ENCODE measurements at regions not wholly inside any gene's neighbourhood (a gene's known extent, or its start where the extent isn't known, plus 50 kb on each side); places are given as distances from the start of the nearest gene placed in this dataset.

- TF ChIP-seq POLR2AphosphoS5 (IDR thresholded peaks at IDR 0.05) (no peak), CTCF (IDR thresholded peaks at IDR 0.05 in 8 of 11, conservative IDR thresholded peaks at IDR 0.05 in 3 of 11) (no peak), POLR2A (IDR thresholded peaks at IDR 0.05) (no peak)
- Histone ChIP-seq H3K27me3 (replicated peaks in 1 of 7) (no peaks in the 10 kb centered on the region), H3K4me3 (no peak overlapping the region), H3K9me3 (no peaks in the 10 kb centered on the region), H3K4me1 (no peaks in the 10 kb centered on the region), H3K27ac (no peak overlapping the region), H3K36me3 (no peaks in the 10 kb centered on the region)
- intact Hi-C loops (cut with DNase I; ENCODE audit: low total_unique reads): no loop called here
- WGBS, 5 donors: 53 to 92% (median 85%) methylated on average over 3 of the region's 3 CpGs
- no peak for DNase-seq
These were observed 1623.8 kb upstream of the TENM3 start for GRCh38 chr4:180619440-180619839.

- WGBS, 5 donors: 68 to 92% (median 80%) methylated on average over 3 of the region's 3 CpGs
- no peaks in the 10 kb centered on the region for H3K4me1 ChIP-seq
- DNase-seq: no peak
- H3K36me3 ChIP-seq: no peaks in the 10 kb centered on the region
- no peak for TF ChIP-seq POLR2A (IDR thresholded peaks at IDR 0.05)
- TF ChIP-seq CTCF (IDR thresholded peaks at IDR 0.05 in 8 of 11, conservative IDR thresholded peaks at IDR 0.05 in 3 of 11): no peak
- no peak for TF ChIP-seq POLR2AphosphoS5 (IDR thresholded peaks at IDR 0.05)
- H3K27ac ChIP-seq: no peak overlapping the region
- intact Hi-C loops (cut with DNase I; ENCODE audit: low total_unique reads): no loop called here
- H3K27me3 ChIP-seq (replicated peaks in 1 of 7): no peaks in the 10 kb centered on the region
- H3K4me3 ChIP-seq: no peak overlapping the region
- H3K9me3 ChIP-seq: no peaks in the 10 kb centered on the region
These were observed 1620.9 kb upstream of the TENM3 start for GRCh38 chr4:180622254-180622653.

- intact Hi-C loops (cut with DNase I; ENCODE audit: low total_unique reads): no loop called here
- 80 to 94% (median 82%) methylated on average over 3 of the region's 3 CpGs for WGBS, 5 donors
- H3K4me1 ChIP-seq: no peaks in the 10 kb centered on the region
- H3K36me3 ChIP-seq: no peaks in the 10 kb centered on the region
- H3K4me3 ChIP-seq: no peak overlapping the region
- no peaks in the 10 kb centered on the region for H3K27me3 ChIP-seq (replicated peaks in 1 of 7)
- no peak overlapping the region for H3K27ac ChIP-seq
- TF ChIP-seq CTCF (IDR thresholded peaks at IDR 0.05 in 8 of 11, conservative IDR thresholded peaks at IDR 0.05 in 3 of 11) (no peak), POLR2AphosphoS5 (IDR thresholded peaks at IDR 0.05) (no peak), POLR2A (IDR thresholded peaks at IDR 0.05) (no peak)
- no peaks in the 10 kb centered on the region for H3K9me3 ChIP-seq
- DNase-seq: no peak
These were observed 1617.5 kb upstream of the TENM3 start for GRCh38 chr4:180625653-180626052.

DNA sequence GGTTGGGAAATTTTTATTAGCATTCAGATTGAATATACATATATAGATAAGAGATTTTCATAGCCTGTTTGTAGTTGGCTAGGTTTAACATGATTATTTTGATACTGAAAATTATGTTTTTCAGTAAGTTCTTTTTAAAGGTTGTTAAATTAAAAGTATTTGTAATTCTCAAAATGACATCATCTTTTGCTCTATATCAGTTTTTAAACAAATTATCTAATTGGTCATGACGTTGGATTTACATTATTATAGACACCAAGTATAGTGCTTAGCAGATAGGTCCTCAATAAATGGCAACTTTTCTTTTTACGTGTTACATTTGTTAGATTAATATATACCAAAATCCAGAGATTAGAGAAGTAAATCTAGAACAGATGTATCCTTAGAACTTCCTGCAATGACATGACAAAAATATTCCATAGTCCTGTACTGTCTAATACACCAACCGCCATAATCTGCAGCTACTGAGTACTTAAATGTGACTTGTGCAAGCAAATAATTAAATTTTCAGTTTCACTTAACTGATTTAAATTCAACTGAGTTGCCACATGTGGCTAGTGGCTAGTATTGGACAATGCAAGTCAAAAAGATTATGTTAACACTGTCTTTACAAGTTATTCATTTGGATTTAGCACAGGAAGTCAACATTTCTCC is 1613.1 kb upstream of the TENM3 start:
- H3K36me3 ChIP-seq: no peaks in the 10 kb centered on the region
- intact Hi-C loops (cut with DNase I; ENCODE audit: low total_unique reads): no loop called here
- no peak overlapping the region for H3K4me3 ChIP-seq
- no peaks in the 10 kb centered on the region for H3K4me1 ChIP-seq
- H3K27ac ChIP-seq: no peak overlapping the region
- no peak for DNase-seq
- no peaks in the 10 kb centered on the region for H3K27me3 ChIP-seq (replicated peaks in 1 of 7)
- no peak for TF ChIP-seq POLR2A (IDR thresholded peaks at IDR 0.05)
- TF ChIP-seq POLR2AphosphoS5 (IDR thresholded peaks at IDR 0.05): no peak
- no peak for TF ChIP-seq CTCF (IDR thresholded peaks at IDR 0.05 in 8 of 11, conservative IDR thresholded peaks at IDR 0.05 in 3 of 11)
- H3K9me3 ChIP-seq: no peaks in the 10 kb centered on the region
- WGBS, 5 donors: 27 to 54% (median 40%) methylated on average over 3 of the region's 3 CpGs
